ENCODE measurements at regions not wholly inside any gene's neighbourhood (a gene's known extent, or its start where the extent isn't known, plus 50 kb on each side); places are given as distances from the start of the nearest gene placed in this dataset.

GRCh38 chr17:13688716-13689115 is 87.0 kb upstream of the HS3ST3A1 start:
- Histone ChIP-seq H3K27ac (ENCODE audit: low read depth) (no peak overlapping the region), H3K4me1 (ENCODE audit: insufficient read depth) (no peaks in the 10 kb centered on the region), H2AFZ (peak overlapping the region; percentile 66; the same call in 1 of the 2 replicates), H3K79me2 (replicated peaks; ENCODE audit: insufficient read depth) (no peaks in the 10 kb centered on the region), H3F3A (replicated peaks; ENCODE audit: low read depth) (no peaks in the 10 kb centered on the region), H3K4me3 (no peak overlapping the region), H3K27me3 (ENCODE audit: insufficient read depth) (no peaks in the 10 kb centered on the region), H3K4me2 (no peak overlapping the region), H3K36me3 (ENCODE audit: insufficient read depth) (no peaks in the 10 kb centered on the region), H4K20me1 (replicated peaks; ENCODE audit: insufficient read depth) (no peaks in the 10 kb centered on the region), H3K9me2 (ENCODE audit: insufficient read depth) (no peaks in the 10 kb centered on the region)
- no peaks in the 10 kb centered on the region for H3K36me3 Mint-ChIP-seq (ENCODE audit: low read depth)
- TF ChIP-seq, protein P1, sequence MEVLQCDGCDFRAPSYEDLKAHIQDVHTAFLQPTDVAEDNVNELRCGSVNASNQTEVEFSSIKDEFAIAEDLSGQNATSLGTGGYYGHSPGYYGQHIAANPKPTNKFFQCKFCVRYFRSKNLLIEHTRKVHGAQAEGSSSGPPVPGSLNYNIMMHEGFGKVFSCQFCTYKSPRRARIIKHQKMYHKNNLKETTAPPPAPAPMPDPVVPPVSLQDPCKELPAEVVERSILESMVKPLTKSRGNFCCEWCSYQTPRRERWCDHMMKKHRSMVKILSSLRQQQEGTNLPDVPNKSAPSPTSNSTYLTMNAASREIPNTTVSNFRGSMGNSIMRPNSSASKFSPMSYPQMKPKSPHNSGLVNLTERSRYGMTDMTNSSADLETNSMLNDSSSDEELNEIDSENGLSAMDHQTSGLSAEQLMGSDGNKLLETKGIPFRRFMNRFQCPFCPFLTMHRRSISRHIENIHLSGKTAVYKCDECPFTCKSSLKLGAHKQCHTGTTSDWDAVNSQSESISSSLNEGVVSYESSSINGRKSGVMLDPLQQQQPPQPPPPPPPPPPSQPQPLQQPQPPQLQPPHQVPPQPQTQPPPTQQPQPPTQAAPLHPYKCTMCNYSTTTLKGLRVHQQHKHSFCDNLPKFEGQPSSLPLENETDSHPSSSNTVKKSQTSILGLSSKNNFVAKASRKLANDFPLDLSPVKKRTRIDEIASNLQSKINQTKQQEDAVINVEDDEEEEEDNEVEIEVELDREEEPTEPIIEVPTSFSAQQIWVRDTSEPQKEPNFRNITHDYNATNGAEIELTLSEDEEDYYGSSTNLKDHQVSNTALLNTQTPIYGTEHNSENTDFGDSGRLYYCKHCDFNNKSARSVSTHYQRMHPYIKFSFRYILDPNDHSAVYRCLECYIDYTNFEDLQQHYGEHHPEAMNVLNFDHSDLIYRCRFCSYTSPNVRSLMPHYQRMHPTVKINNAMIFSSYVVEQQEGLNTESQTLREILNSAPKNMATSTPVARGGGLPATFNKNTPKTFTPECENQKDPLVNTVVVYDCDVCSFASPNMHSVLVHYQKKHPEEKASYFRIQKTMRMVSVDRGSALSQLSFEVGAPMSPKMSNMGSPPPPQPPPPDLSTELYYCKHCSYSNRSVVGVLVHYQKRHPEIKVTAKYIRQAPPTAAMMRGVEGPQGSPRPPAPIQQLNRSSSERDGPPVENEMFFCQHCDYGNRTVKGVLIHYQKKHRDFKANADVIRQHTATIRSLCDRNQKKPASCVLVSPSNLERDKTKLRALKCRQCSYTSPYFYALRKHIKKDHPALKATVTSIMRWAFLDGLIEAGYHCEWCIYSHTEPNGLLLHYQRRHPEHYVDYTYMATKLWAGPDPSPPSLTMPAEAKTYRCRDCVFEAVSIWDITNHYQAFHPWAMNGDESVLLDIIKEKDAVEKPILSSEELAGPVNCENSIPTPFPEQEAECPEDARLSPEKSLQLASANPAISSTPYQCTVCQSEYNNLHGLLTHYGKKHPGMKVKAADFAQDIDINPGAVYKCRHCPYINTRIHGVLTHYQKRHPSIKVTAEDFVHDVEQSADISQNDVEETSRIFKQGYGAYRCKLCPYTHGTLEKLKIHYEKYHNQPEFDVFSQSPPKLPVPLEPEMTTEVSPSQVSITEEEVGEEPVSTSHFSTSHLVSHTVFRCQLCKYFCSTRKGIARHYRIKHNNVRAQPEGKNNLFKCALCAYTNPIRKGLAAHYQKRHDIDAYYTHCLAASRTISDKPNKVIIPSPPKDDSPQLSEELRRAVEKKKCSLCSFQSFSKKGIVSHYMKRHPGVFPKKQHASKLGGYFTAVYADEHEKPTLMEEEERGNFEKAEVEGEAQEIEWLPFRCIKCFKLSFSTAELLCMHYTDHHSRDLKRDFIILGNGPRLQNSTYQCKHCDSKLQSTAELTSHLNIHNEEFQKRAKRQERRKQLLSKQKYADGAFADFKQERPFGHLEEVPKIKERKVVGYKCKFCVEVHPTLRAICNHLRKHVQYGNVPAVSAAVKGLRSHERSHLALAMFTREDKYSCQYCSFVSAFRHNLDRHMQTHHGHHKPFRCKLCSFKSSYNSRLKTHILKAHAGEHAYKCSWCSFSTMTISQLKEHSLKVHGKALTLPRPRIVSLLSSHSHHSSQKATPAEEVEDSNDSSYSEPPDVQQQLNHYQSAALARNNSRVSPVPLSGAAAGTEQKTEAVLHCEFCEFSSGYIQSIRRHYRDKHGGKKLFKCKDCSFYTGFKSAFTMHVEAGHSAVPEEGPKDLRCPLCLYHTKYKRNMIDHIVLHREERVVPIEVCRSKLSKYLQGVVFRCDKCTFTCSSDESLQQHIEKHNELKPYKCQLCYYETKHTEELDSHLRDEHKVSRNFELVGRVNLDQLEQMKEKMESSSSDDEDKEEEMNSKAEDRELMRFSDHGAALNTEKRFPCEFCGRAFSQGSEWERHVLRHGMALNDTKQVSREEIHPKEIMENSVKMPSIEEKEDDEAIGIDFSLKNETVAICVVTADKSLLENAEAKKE (CRISPR knock-in tag; IDR thresholded peaks at IDR 0.05), result no peak
- TF ChIP-seq CREB1 (CRISPR knock-in tag; IDR thresholded peaks at IDR 0.05; ENCODE audit: low read depth) (no peak), EZH2 (IDR thresholded peaks at IDR 0.05; ENCODE audit: low read depth, unreplicated experiment) (no peak), POLR2AphosphoS5 (IDR thresholded peaks at IDR 0.05; ENCODE audit: low read depth) (no peak), NANOG (IDR thresholded peaks at IDR 0.05; ENCODE audit: borderline replicate concordance) (no peak), EZH2phosphoT487 (IDR thresholded peaks at IDR 0.05; ENCODE audit: unreplicated experiment) (no peak), ZNF331 (CRISPR knock-in tag; IDR thresholded peaks at IDR 0.05; ENCODE audit: low read depth) (no peak), ZNF114 (CRISPR knock-in tag; IDR thresholded peaks at IDR 0.05) (no peak)
- TF ChIP-seq, protein P2, sequence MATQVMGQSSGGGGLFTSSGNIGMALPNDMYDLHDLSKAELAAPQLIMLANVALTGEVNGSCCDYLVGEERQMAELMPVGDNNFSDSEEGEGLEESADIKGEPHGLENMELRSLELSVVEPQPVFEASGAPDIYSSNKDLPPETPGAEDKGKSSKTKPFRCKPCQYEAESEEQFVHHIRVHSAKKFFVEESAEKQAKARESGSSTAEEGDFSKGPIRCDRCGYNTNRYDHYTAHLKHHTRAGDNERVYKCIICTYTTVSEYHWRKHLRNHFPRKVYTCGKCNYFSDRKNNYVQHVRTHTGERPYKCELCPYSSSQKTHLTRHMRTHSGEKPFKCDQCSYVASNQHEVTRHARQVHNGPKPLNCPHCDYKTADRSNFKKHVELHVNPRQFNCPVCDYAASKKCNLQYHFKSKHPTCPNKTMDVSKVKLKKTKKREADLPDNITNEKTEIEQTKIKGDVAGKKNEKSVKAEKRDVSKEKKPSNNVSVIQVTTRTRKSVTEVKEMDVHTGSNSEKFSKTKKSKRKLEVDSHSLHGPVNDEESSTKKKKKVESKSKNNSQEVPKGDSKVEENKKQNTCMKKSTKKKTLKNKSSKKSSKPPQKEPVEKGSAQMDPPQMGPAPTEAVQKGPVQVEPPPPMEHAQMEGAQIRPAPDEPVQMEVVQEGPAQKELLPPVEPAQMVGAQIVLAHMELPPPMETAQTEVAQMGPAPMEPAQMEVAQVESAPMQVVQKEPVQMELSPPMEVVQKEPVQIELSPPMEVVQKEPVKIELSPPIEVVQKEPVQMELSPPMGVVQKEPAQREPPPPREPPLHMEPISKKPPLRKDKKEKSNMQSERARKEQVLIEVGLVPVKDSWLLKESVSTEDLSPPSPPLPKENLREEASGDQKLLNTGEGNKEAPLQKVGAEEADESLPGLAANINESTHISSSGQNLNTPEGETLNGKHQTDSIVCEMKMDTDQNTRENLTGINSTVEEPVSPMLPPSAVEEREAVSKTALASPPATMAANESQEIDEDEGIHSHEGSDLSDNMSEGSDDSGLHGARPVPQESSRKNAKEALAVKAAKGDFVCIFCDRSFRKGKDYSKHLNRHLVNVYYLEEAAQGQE (IDR thresholded peaks at IDR 0.05; ENCODE audit: unreplicated experiment), result no peak
- TF ChIP-seq, protein P3, sequence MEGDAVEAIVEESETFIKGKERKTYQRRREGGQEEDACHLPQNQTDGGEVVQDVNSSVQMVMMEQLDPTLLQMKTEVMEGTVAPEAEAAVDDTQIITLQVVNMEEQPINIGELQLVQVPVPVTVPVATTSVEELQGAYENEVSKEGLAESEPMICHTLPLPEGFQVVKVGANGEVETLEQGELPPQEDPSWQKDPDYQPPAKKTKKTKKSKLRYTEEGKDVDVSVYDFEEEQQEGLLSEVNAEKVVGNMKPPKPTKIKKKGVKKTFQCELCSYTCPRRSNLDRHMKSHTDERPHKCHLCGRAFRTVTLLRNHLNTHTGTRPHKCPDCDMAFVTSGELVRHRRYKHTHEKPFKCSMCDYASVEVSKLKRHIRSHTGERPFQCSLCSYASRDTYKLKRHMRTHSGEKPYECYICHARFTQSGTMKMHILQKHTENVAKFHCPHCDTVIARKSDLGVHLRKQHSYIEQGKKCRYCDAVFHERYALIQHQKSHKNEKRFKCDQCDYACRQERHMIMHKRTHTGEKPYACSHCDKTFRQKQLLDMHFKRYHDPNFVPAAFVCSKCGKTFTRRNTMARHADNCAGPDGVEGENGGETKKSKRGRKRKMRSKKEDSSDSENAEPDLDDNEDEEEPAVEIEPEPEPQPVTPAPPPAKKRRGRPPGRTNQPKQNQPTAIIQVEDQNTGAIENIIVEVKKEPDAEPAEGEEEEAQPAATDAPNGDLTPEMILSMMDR (conservative IDR thresholded peaks at IDR 0.05; ENCODE audit: low read depth in 2 of 2), result no peak
- H3K27me3 Mint-ChIP-seq (ENCODE audit: insufficient read depth, low read depth, poor library complexity), result no peaks in the 10 kb centered on the region
- DNase-seq (ENCODE audit: low spot score), result no peak
- no peak overlapping the region for H3K4me3 Mint-ChIP-seq
- ATAC-seq, result no peak
- no peak overlapping the region for H3K27ac Mint-ChIP-seq
- no peaks in the 10 kb centered on the region for H3K4me1 Mint-ChIP-seq
- H3K9me3 Mint-ChIP-seq, result no peaks in the 10 kb centered on the region

Data from GM23338 (cell line).